Activated CD4-positive, CD25-positive, alpha-beta regulatory T cell treated with anti-CD3 and anti-CD28 coated beads, Interleukin-2, amount 50 U/mL, for 24 hours (primary cell): ENCODE measurements at regions not wholly inside any gene's neighbourhood (a gene's known extent, or its start where the extent isn't known, plus 50 kb on each side); places are given as distances from the start of the nearest gene placed in this dataset.
"Not testable (repeated sequence)": the region's sequence is repeated elsewhere in the genome, so short reads cannot be mapped to it uniquely, and the experiment has no call there.

Source experiments
- ATAC-seq, 2 donors: fragments of 150-1000 bp; cut with Tn5 transposase; one replicate each; pipeline ENCODE4 v1.10.0; 2021; ENCODE audit warnings: mild to moderate bottlenecking in 1 of 2, moderate library complexity in 1 of 2

GRCh38 chr13:111679645-111680044 lies 359.2 kb downstream of the TEX29 start:
- not testable (repeated sequence) for ATAC-seq

GRCh38 chr13:111680100-111680499 lies 359.7 kb downstream of the TEX29 start:
- not testable (repeated sequence) for ATAC-seq

- ATAC-seq, result not testable (repeated sequence)
Measured at GRCh38 chr13:111692028-111692427, 371.6 kb downstream of the TEX29 start.

GRCh38 chr13:111696121-111696520 lies 370.8 kb upstream of the SOX1 start:
- not testable (repeated sequence) for ATAC-seq

GRCh38 chr13:111702059-111702458 lies 364.9 kb upstream of the SOX1 start:
- ATAC-seq, result not testable (repeated sequence)
